Keratinocyte (primary cell): ENCODE measurements at regions not wholly inside any gene's neighbourhood (a gene's known extent, or its start where the extent isn't known, plus 50 kb on each side); places are given as distances from the start of the nearest gene placed in this dataset.

ENCODE experiments used
- EZH2 ChIP-seq: IDR thresholded peaks from one replicate; pipeline ENCODE4 v1.6.1; 2012; ENCODE audit warnings: inconsistent platforms, mild to moderate bottlenecking, low read length, moderate library complexity
- TF ChIP-seq, protein P1 (sequence below), 3 experiments: IDR thresholded peaks in 1 of 3; conservative IDR thresholded peaks in 1 of 3; optimal IDR thresholded peaks in 1 of 3; 2 replicates in 2 of 3; 3 replicates in 1 of 3; pipeline versions ENCODE3 to v1.5.1; 2011; ENCODE audit warnings: low read length in 3 of 3, mild to moderate bottlenecking in 3 of 3, moderate library complexity in 2 of 3, control low read depth in 1 of 3, inconsistent platforms in 1 of 3; ENCODE audit not compliant: insufficient read depth in 2 of 3; ENCODE audit errors: extremely low read depth in 1 of 3

DNA sequence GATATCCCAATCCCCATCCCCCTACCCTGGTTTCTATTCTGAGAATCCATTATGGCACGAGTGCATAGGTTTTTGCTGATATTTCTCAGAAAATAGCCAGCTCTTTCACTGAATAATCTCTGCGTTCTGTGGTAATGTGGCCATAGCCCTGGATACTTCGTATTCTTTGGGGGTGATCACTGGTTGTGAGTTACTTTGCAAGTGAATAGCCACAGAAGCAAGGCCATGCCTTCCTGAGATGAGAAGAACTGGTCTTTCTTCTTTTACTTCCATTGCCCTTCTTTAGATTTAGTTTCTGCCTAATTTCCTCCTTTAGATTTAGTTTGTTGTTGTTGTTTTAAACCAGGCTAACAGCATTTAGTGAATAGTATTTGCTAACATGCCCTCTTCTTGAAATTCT lies 323.4 kb downstream of the CDC14C start:
- TF ChIP-seq, protein P1, sequence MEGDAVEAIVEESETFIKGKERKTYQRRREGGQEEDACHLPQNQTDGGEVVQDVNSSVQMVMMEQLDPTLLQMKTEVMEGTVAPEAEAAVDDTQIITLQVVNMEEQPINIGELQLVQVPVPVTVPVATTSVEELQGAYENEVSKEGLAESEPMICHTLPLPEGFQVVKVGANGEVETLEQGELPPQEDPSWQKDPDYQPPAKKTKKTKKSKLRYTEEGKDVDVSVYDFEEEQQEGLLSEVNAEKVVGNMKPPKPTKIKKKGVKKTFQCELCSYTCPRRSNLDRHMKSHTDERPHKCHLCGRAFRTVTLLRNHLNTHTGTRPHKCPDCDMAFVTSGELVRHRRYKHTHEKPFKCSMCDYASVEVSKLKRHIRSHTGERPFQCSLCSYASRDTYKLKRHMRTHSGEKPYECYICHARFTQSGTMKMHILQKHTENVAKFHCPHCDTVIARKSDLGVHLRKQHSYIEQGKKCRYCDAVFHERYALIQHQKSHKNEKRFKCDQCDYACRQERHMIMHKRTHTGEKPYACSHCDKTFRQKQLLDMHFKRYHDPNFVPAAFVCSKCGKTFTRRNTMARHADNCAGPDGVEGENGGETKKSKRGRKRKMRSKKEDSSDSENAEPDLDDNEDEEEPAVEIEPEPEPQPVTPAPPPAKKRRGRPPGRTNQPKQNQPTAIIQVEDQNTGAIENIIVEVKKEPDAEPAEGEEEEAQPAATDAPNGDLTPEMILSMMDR (optimal IDR thresholded peaks at IDR 0.05 in 1 of 3, IDR thresholded peaks at IDR 0.05 in 1 of 3, conservative IDR thresholded peaks at IDR 0.05 in 1 of 3; ENCODE audit: extremely low read depth in 1 of 3, insufficient read depth in 2 of 3, low read length in 3 of 3) = no peak
- TF ChIP-seq EZH2 = no peak
